ENCODE measurements at regions not wholly inside any gene's neighbourhood (a gene's known extent, or its start where the extent isn't known, plus 50 kb on each side); places are given as distances from the start of the nearest gene placed in this dataset.

DNA sequence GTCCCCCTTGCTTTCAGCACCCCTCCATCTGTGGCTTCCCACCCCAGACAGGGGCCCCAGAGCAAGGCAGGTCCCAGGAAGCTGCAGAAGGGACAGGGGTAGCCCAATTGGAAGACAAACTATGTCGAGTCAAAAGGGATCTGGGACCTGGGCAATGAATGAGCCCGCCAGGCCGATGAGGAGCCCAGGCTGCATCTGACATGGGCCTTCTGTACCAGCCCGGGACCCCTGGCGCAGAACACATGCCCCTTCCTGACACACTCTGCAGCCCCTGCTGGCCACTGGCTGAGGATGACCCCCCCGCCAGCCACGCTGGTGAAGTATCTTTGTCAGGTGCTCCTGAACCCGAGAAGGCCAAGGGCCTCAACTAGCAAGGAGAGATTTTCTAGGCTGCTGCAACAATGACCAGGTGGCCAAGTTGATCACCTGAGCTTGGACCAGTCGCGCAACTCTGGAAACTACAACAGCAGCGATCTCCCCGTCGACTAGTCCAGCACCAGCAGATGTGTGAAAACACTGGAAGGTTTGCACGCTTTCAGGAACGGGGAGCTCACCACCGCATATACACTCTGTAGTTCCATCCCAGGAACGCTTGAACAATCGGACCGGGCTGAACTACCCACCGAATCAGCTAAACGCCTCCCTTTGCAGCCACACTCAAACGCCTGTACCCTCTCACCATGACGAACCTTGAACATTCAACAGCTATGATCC is 119.0 kb downstream of the NCOR2 start:
- in situ Hi-C loops (cut with MboI; ENCODE audit: low sequenced_read_pairs), result no loop called here

DNA sequence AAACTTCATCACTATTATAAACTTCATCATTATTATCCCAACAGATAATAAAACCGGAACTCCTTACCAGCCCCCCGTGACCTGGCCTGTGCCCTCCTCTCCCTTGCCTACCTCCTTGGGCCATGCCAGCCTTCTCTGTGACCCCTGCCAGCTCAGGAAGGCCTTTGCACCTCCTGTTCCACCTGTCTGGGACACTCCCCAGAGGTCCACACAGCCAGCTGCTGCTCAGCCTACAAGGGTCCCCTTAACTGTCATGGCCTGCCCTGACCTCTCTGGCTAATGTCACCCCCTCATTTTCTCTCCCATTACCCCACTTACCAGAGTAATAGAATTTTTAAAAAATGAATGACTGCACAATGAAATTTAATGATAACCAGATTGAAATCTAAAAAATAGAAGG is 121.0 kb downstream of the NCOR2 start:
- in situ Hi-C loops (cut with MboI; ENCODE audit: low sequenced_read_pairs), result no loop called here

DNA sequence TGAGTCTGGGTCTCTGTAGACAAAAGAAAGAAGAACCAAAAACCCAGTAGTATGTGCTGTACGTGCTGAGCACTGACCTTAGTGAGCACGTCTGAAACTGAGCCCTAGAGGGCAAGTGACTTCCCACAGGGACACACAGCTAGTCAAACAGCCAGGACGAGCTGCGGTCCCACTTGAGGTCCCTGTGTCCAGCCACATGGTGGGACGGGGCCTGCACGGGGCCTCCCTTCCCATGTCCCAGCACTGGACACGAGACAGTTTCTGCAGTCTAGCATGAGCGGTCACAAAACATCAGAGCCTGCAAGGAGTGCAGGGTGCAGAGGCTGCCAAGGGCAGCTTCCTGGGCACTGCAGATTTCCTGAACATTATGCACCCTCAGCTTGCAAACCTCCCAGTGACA is 121.6 kb downstream of the NCOR2 start:
- in situ Hi-C loops (cut with MboI; ENCODE audit: low sequenced_read_pairs), result no loop called here

DNA sequence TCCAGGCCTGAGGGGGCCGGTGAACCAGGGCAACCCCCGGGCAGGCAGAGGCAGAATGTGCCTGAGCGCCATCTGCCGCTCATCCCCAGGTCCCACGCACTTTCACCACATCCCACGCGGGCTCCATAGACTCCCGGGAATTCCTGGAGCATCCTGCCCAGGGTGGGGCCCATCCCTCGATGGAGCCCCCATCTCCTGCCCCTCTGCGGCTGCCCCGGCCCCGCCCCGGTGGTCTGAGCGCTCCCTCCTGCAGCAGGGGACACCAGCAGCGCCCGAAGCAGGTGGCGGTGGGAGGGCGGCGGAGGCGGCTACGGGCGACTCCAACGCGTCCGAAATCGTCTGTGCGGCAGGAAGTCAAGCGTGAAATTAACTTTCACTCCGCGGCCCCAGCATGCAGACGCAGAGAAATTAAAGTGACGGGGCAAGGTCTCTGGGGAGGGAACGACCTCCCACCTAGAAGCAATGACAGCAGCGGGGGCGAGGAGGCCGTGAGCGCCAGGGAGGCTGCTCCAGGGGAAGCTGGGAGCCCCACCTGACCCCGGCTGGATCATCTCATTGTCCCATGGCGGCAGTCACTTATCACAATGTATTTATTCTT is 122.2 kb downstream of the NCOR2 start:
- in situ Hi-C loops (cut with MboI; ENCODE audit: low sequenced_read_pairs), result no loop called here

DNA sequence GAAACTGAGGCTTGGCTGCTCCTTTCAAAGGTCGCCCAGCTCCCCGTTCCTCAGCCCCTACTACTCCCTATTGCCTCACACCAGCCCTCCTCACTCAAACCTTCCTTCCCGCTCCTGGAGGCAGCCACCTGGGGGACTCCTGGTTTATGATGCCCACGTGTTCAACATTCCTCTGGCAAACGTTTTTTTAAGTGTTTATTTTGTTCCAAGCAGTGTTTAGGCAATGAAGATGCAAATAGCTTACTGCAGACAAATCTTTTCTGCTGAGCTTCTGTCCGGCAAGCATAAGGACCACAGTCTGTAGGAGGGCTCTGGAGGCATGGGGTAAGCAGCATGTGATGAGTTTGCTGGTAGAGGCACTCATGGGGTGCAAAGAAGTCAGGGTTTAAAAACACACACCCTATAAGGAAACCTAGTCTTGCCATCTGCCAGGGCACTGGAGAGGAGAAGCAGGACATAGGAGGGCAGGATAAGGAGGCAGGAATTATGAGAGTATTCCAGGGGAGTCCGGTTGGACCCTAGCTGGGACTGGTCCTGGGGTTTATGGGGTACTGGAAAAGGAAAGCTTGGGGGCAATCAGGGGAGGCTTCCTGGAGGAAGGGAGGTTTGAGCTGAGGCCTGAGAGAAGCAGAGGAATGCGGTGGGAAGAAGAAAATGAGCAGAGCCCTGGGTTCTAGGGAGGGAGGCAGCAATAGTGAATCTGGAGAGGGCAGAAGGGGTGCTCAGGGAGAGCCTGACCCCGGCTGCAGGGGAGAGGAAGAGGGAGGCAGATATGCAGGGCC is 123.3 kb downstream of the NCOR2 start:
- in situ Hi-C loops (cut with MboI; ENCODE audit: low sequenced_read_pairs), result no loop called here

DNA sequence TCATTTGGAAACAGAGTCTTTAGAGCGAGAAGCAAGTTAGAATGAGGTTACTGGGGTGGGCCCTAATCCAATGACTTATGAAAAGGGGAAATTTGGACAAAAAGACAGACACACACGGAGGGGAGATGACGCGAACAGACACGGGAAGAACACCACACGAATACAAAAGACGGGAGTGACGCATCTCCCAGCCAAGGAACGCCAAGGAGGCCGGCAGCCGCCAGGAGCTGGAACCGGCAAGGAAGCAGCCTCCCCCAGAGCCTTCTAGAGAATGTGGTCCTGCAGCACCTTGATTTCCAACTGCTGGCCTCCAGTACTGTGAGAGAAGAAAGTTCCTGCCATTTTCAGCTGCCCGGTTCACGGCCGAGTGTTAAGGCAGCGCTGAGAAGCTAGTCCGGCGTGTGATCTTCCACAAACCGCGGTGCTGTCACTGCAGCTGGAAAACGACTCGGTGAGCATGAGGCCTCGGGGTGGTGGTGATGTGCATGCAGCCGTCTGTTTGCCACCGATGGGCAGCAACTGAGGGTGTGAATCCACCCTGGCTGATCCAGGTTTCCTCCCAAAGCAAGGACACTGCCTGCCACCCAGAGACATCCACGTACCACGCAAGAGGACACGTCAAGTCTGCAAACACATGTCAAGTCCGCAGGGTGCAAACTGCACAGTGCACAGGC is 124.5 kb downstream of the NCOR2 start:
- in situ Hi-C loops (cut with MboI; ENCODE audit: low sequenced_read_pairs), result no loop called here

DNA sequence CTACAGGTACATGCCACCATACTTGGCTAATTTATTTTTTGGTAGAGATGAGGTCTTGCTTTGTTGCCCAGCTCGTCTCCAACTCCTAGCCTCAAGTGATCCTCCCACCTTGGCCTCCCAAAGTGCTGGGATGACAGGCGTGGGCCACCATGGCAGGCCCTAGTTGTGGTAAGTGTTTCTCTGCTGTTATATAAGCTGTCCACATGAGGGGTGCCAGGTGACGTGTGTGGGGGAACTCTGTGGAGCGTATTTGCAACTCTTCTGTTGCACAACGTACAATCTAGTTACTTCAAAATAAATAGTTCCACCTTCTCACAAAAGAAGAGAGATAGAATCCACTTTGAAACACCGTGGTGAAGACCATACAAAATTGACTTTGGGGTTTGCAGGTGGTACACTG is 125.1 kb downstream of the NCOR2 start:
- in situ Hi-C loops (cut with MboI; ENCODE audit: low sequenced_read_pairs), result no loop called here

DNA sequence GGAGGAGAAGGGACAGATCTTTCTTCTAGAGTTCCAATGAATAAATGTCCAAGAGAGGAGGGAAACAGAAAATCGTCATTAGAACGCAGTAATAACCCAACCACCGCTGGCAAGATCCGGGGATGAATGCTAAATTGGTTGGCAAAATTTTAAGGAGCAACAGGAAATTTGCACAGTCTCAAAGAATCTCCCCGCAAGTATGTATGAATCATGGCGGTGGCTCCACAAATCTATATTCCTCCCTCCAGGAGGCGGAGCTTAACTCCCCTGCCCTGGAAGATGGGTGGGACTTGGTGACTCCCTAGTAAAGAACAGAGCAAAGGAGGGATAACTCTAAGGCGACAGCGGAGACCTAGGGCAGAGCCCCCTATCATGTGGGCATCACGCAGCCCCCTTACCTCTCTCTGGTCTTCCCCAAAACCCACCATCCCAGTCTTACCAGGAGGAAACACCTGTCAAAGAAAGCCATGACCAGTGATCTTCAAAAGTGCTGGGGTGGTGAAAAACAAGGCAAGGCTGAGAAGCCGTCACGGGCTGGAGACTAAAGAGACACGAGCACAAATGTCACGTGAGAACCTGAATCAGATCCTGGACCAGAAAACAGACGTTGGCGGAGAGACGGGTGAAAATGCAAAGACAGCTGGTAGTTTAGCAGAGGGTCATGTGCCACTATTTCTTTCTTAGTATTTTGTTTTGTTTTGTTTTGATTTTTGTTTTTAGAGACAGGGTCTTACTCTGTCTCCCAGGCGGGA is 125.8 kb downstream of the NCOR2 start:
- in situ Hi-C loops (cut with MboI; ENCODE audit: low sequenced_read_pairs), result no loop called here

DNA sequence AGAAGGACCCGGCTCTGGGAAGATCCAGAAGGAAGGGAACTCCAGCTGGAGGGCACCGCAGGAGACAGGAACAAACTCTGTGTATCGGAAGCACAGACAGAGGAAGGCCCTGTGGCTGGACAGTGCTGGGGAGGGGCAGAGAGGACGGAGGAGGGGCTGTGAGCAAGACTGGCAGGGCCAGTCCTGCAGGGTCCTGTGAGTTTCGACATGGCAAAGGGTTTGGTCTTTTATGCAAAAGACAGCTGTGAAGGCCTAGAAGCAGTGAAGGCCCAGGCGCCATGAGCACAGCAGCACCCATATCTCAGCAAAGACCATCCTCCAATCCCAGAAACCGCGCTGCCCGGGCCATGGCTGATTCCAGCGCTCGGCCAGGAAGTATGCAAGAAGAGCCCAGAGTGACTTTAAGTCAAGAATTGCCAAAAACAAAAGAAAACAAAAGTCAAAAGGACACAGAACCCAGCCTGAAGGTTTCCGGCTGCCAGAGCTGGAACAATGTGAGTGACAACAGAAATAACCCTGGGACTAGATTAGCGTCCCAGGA is 126.5 kb downstream of the NCOR2 start:
- in situ Hi-C loops (cut with MboI; ENCODE audit: low sequenced_read_pairs), result no loop called here

DNA sequence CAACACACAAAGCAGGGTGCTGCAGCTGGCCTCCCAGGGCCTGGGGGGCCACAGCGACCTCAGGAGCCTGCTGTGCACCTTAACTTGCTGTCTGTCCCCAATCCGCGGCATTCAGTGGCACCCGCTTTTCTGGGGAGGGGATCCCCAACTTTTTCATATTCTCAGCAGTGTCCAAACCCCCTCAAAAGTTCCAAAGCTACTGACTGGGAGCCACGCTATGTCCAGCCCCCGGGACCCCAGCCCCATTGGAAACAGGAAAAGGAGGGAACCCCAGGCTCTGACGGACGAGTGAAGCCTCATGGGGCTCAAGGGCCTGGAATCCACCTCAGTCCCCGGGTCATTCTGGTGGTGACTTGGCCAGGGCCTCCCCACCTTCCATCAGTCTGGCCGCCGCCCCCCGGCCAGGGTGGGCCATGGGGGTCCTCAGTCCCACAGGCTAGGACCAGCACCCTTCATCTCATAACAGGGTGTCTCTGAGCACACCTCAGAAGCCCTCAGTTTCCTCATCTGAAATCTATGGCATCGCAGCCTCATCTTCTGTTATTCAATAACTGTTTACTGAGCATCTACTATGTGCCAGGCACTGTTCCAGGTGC is 127.3 kb downstream of the NCOR2 start:
- in situ Hi-C loops (cut with MboI; ENCODE audit: low sequenced_read_pairs), result no loop called here

DNA sequence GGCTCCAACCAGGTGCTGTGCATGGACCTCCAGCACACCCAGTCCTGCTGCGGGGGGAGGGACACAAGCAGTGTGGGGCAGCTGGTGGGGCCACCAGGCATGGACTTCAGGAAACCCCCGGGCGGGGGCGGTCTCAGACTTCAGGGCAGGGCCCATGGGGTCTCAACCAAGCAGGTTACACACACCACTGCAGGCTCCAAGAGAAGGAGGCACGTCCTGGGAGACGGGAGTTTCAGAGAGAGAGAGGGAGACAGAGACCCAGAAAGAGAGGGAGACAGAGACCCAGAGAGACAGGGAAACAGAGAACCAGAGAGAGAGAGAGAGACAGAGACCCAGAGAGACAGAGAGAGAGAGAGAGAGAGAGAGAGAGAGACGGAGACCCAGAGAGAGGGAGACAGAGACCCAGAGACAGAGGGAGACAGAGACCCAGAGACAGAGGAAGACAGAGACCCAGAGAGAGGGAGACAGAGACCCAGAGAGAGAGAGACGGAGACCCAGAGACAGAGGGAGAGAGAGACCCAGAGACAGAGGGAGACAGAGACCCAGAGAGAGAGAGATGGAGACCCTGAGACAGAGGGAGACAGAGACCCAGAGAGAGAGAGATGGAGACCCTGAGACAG is 128.9 kb downstream of the NCOR2 start:
- in situ Hi-C loops (cut with MboI; ENCODE audit: low sequenced_read_pairs), result loop anchor here (5.0 kb wide), 1 partner anchor 81 kb away; no protein-coding TSS in a partner anchor

DNA sequence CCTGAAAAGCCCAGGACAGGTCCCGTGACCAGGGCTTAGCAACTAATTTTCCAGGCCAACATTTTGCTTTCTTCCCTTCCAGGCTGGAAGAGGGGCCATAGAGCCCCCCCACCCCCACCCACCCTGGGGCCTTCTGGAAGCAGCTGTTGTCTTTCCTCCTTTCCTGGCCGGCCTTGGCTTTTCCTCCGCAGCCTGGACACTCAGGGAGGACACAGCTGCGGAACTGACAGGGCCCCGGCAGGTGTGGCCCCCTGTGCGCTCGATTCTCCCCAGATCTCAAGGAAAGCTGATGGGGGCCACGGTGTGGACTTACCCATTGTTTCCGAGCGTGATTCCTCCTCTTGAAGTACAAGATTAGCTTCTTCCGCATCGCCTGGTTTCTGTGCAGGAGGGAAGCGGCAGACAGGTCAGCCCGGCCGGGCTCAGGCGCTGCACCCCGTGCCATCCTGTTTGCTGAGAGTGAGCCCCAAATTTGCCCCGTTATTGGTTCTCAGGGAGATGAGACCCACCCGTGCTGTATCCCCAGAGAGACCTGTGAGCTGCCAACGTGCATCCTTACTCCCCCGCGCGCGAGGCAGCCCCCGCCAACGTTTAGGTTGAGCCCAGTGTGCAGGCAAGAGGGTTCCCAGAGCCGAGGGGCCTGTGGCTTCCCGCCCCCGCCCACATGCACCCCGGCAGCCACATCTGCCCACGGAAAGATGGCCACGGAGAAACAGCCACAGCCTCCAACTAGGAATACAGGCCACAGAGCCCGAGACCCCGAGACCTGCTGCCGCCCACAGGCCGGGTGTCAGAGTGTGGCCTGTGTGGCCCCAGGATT is 129.6 kb downstream of the NCOR2 start:
- in situ Hi-C loops (cut with MboI; ENCODE audit: low sequenced_read_pairs), result loop anchor here (5.0 kb wide), 1 partner anchor 81 kb away; no protein-coding TSS in a partner anchor

DNA sequence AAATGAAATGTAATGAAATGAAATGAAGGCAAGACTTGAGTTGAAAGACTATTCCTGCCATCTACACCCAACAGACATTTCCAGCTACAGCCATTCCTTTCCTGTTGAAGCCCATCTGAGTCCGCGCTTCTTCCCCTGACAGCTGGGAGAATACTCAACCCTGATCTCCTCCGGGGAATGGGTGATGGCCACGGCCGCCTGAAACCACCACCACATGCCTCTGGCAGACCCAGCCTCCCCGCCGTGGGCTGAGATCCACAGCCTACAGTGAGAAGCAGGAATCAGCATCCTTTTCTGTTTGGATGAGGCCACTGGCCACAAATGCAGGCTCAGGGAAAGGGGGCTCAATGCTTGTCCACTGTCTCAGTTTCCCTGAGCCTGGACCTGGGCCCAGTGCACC is 130.3 kb downstream of the NCOR2 start:
- in situ Hi-C loops (cut with MboI; ENCODE audit: low sequenced_read_pairs), result loop anchor here (5.0 kb wide), 1 partner anchor 80 kb away; no protein-coding TSS in a partner anchor

DNA sequence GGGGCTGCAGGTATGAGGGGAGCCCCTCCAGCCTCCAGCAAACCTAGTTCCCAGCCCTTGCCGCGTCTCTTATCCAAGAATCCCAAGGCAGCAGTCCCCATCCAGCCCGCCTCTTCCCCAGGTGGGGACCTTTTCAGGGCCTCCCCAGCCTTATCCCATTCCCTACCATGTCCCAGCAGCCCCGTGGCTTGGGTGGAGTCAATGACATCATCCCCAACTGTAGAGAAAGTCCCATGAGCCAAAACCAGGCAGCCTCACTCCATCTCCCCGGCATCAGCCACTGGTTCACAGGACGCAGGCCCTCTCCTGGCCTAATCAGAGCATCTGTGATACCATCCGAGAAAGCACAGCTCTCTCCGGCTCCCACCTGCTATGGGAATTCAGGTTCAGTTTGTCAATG is 131.0 kb downstream of the NCOR2 start:
- in situ Hi-C loops (cut with MboI; ENCODE audit: low sequenced_read_pairs), result loop anchor here (5.0 kb wide), 1 partner anchor 79 kb away; no protein-coding TSS in a partner anchor

DNA sequence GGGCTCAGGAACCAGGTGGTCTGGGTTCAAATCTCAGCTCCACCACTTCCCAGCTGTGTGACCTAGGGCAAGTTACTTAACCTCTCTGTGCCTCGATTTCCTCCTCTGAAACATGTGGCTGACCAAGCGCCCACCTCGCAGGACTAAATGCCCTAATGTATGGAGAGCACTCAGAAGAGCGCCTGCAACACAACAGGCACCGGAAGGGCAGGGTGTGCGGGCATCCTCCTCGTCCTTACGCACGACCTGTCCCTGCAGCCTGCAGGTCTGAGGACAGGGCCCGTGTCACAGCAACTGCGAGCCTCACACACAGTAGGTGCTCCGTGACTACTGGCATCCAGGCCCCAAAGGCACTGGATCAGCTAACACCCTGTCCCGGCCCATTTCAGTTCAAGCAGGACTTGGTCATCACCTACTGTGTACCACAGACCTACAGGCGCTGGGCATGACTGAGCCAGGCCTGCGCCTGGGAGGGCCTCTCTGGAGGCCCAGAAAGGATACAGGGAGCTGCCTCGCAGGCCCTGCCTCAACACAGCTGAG is 131.5 kb downstream of the NCOR2 start:
- in situ Hi-C loops (cut with MboI; ENCODE audit: low sequenced_read_pairs), result loop anchor here (5.0 kb wide), 1 partner anchor 79 kb away; no protein-coding TSS in a partner anchor

DNA sequence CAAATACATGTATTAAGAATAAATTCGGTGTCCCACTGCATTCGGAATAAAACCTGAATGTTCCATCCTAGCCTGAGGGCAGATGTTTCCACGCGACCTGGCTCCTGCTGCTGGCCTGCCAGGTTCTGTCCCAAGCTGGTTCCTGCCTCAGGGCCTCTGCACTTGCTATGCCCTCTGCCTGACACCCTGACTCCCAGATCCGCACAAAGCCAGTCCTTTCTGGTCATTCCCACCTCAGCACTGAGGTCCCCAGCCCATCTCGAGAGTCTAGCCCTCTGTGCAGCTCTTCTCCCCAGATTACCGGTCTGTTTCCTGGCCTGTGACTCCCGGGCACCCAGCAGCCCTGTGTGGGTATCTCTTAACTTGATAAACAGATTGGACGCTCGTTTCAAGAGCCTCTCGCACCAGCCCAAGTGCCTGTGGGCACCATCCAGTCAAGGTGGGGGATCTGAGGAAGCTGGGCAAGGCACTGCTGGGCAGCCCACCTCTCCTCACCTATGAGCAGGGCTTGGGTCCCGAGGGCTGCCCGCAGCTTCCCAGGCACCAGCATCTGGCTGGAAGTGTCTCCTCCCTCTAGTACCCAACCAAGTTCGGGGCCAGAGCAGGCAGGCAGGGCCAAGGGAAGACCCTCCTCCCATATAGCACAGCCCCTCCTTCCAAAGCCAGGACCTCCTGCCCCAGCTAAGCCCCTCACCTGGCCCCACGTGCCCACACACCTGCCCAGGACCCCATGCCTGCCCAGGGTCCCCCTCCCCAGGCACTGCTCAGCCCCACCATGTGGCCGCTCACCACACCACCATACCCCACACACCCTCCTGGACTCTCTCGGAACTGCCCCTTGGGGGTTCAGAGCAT is 132.2 kb downstream of the NCOR2 start:
- in situ Hi-C loops (cut with MboI; ENCODE audit: low sequenced_read_pairs), result loop anchor here (5.0 kb wide), 1 partner anchor 78 kb away; no protein-coding TSS in a partner anchor

DNA sequence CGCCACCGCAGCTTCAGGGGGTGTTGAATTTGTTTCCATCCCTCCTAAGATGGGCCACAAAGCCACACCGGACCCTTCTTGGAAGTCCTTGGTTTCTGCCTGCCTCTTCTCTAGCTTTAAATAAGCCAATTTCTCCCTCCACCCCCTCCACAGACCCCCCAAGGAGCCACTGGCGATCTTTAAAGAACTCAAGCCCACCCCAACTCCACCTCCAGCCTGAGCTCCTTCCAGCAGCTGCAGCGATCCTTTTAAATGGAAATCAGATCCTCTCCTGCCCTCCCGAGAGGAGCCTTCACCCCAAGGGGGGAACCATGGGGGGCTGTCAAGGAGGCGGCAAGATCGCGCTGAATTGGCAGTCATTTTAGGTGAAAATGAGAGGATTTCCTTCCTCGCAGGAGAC is 133.1 kb downstream of the NCOR2 start:
- in situ Hi-C loops (cut with MboI; ENCODE audit: low sequenced_read_pairs), result no loop called here
